ENCODE measurements at regions not wholly inside any gene's neighbourhood (a gene's known extent, or its start where the extent isn't known, plus 50 kb on each side); places are given as distances from the start of the nearest gene placed in this dataset.

DNA sequence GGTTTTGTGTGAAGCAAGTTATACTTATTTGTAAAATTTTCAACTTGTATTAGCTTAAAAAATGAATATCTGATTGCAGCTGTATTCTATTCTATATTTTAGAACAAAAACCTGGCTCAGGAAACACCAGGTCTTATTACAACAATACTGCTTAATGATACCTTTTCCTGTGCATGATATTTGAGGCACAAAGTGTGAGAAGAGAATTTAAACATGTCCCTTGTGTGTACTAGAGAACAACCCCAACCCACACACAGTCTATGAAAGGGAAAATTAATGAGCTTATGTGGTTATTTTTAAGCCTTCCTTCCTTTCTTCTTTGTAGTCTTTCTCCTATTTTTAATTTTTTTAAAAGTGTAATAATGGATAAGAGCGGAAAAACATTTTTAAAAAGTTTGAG is 122.6 kb upstream of the MON1B start:
- CTCF ChIA-PET: no interaction called here
- Histone ChIP-seq H3K27me3 (replicated peaks; ENCODE audit: insufficient read depth, low read depth, low read length, poor library complexity) (peaks cover 4% of the 10 kb centered on the region), H3K9me3 (ENCODE audit: low read depth, low read length, poor library complexity, severe bottlenecking) (no peaks in the 10 kb centered on the region), H3K27ac (ENCODE audit: low read depth, low read length, poor library complexity, severe bottlenecking) (no peak overlapping the region), H3K4me1 (ENCODE audit: insufficient read depth, low read length, poor library complexity, severe bottlenecking) (no peaks in the 10 kb centered on the region), H3K4me3 (ENCODE audit: low read depth, low read length, poor library complexity, severe bottlenecking) (no peak overlapping the region), H3K36me3 (ENCODE audit: insufficient read depth, low read length, poor library complexity, severe bottlenecking) (no peaks in the 10 kb centered on the region)
- POLR2A ChIA-PET (ENCODE audit: low non-redundant PET): interaction anchor here (0.6 kb wide), 1 partner anchor 832 kb away, joined by 3 read pairs; no protein-coding TSS in a partner anchor
- no TSS peak for BruUV-seq (replicated peaks)
- no peak for DNase-seq (ENCODE audit: low spot score)
- intact Hi-C loops (cut with micrococcal nuclease; ENCODE audit: unreplicated experiment): no loop called here
- no peak for TF ChIP-seq EZH2 (IDR thresholded peaks at IDR 0.05; ENCODE audit: borderline replicate concordance, low read depth, low read length, poor library complexity, severe bottlenecking)
- TF ChIP-seq, protein P1, sequence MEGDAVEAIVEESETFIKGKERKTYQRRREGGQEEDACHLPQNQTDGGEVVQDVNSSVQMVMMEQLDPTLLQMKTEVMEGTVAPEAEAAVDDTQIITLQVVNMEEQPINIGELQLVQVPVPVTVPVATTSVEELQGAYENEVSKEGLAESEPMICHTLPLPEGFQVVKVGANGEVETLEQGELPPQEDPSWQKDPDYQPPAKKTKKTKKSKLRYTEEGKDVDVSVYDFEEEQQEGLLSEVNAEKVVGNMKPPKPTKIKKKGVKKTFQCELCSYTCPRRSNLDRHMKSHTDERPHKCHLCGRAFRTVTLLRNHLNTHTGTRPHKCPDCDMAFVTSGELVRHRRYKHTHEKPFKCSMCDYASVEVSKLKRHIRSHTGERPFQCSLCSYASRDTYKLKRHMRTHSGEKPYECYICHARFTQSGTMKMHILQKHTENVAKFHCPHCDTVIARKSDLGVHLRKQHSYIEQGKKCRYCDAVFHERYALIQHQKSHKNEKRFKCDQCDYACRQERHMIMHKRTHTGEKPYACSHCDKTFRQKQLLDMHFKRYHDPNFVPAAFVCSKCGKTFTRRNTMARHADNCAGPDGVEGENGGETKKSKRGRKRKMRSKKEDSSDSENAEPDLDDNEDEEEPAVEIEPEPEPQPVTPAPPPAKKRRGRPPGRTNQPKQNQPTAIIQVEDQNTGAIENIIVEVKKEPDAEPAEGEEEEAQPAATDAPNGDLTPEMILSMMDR (conservative IDR thresholded peaks at IDR 0.05; ENCODE audit: low read depth, low read length): no peak

DNA sequence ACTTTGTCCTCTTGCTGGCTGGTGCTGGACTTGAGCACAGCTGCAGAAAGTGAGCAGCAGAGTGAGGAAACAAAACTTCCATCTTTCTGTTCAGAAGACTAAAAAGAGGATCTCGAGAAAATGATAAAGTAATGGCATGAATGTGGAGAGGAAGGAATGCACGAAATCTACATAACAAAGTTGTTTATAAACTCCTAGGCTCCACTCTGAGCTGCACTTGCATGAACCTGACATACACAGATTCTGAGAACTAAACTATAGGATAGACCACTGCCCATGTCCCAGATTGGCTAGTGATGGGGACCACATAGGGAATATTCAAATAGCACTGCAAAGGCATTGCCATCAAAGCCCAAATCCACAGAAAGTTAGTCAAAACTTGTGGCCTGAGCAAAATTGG is 121.1 kb upstream of the MON1B start:
- no peak overlapping the region for H3K4me3 ChIP-seq (ENCODE audit: low read depth, low read length, poor library complexity, severe bottlenecking)
- no TSS peak for BruUV-seq (replicated peaks)
- TF ChIP-seq EZH2 (IDR thresholded peaks at IDR 0.05; ENCODE audit: borderline replicate concordance, low read depth, low read length, poor library complexity, severe bottlenecking): no peak
- TF ChIP-seq, protein P1 (conservative IDR thresholded peaks at IDR 0.05; ENCODE audit: low read depth, low read length): no peak
- no peaks in the 10 kb centered on the region for H3K36me3 ChIP-seq (ENCODE audit: insufficient read depth, low read length, poor library complexity, severe bottlenecking)
- no peak for DNase-seq (ENCODE audit: low spot score)
- H3K9me3 ChIP-seq (ENCODE audit: low read depth, low read length, poor library complexity, severe bottlenecking): no peaks in the 10 kb centered on the region
- no peak overlapping the region for H3K27ac ChIP-seq (ENCODE audit: low read depth, low read length, poor library complexity, severe bottlenecking)
- H3K27me3 ChIP-seq (replicated peaks; ENCODE audit: insufficient read depth, low read depth, low read length, poor library complexity): peaks cover 4% of the 10 kb centered on the region
- intact Hi-C loops (cut with micrococcal nuclease; ENCODE audit: unreplicated experiment): no loop called here
- POLR2A ChIA-PET (ENCODE audit: low non-redundant PET): no interaction called here
- no peaks in the 10 kb centered on the region for H3K4me1 ChIP-seq (ENCODE audit: insufficient read depth, low read length, poor library complexity, severe bottlenecking)
- CTCF ChIA-PET: no interaction called here

DNA sequence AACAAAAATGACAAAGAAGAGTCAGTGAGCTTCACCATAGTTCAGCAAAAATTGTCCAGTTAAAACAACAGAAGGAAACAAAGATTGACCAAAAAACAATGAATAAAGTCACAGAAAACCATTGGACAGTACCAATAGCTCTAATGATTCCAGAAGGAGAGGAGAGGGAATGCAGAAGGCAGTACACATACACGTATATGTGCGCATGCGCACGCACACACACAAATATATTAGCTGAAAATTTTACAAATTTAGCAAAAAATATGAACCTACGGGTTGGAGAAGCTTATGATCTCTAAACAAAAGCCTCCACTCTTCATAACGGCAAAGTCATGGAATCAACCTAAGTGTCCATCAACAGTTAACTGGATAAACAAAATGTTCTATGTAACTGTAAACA is 120.3 kb upstream of the MON1B start:
- Histone ChIP-seq H3K4me1 (ENCODE audit: insufficient read depth, low read length, poor library complexity, severe bottlenecking) (no peaks in the 10 kb centered on the region), H3K27me3 (replicated peaks; ENCODE audit: insufficient read depth, low read depth, low read length, poor library complexity) (peaks cover 4% of the 10 kb centered on the region), H3K36me3 (ENCODE audit: insufficient read depth, low read length, poor library complexity, severe bottlenecking) (no peaks in the 10 kb centered on the region), H3K27ac (ENCODE audit: low read depth, low read length, poor library complexity, severe bottlenecking) (no peak overlapping the region), H3K9me3 (ENCODE audit: low read depth, low read length, poor library complexity, severe bottlenecking) (no peaks in the 10 kb centered on the region), H3K4me3 (ENCODE audit: low read depth, low read length, poor library complexity, severe bottlenecking) (no peak overlapping the region)
- no peak for TF ChIP-seq EZH2 (IDR thresholded peaks at IDR 0.05; ENCODE audit: borderline replicate concordance, low read depth, low read length, poor library complexity, severe bottlenecking)
- TF ChIP-seq, protein P1 (conservative IDR thresholded peaks at IDR 0.05; ENCODE audit: low read depth, low read length): no peak
- ChIA-PET CTCF (interaction anchor here (0.5 kb wide), 1 partner anchor 322 kb away, joined by 3 read pairs; no protein-coding TSS in a partner anchor), POLR2A (ENCODE audit: low non-redundant PET) (no interaction called here)
- no TSS peak for BruUV-seq (replicated peaks)
- no peak for DNase-seq (ENCODE audit: low spot score)
- intact Hi-C loops (cut with micrococcal nuclease; ENCODE audit: unreplicated experiment): no loop called here
